WTC11 (cell line): ENCODE measurements at regions not wholly inside any gene's neighbourhood (a gene's known extent, or its start where the extent isn't known, plus 50 kb on each side); places are given as distances from the start of the nearest gene placed in this dataset.

ENCODE experiments used
- ATAC-seq: fragments of 200-7000 bp; cut with Tn5 transposase; 2 replicates; pipeline ENCODE4 v1.10.0; 2021; ENCODE audit warnings: mild to moderate bottlenecking, moderate library complexity
- CTCF ChIA-PET: fragments of 300-600 bp; sonication (Branson Sonifier 250); formaldehyde crosslinking; loops from one replicate; lab custom pipeline; 2021; ENCODE audit warnings: antibody characterized with exemption; lab: Charles Lee
- POLR2A ChIA-PET: fragments of 350-600 bp; sonication (Branson Sonifier 250); formaldehyde crosslinking; loops from one replicate; lab custom pipeline; 2021; ENCODE audit warnings: antibody characterized with exemption; lab: Charles Lee
- DNase-seq: peaks from one replicate; pipeline ENCODE4 v3.0.0; 2021; ENCODE audit warnings: low spot score
- H3K27ac Mint-ChIP-seq: 2 replicates; pipeline ENCODE4 v1.8.0; 2021; ENCODE audit warnings: mixed read lengths
- H3K27me3 Mint-ChIP-seq: 2 replicates; pipeline ENCODE4 v1.8.0; 2021; ENCODE audit warnings: low read depth, mild to moderate bottlenecking, moderate library complexity, mixed read lengths
- H3K36me3 Mint-ChIP-seq: 2 replicates; pipeline ENCODE4 v1.8.0; 2021; ENCODE audit warnings: mixed read lengths
- H3K4me1 Mint-ChIP-seq: 2 replicates; pipeline ENCODE4 v1.8.0; 2022; ENCODE audit warnings: mixed read lengths
- H3K4me3 Mint-ChIP-seq: 2 replicates; pipeline ENCODE4 v1.8.0; 2021; ENCODE audit warnings: mild to moderate bottlenecking, moderate library complexity, mixed read lengths
- H3K9me3 Mint-ChIP-seq: 2 replicates; pipeline ENCODE4 v1.8.0; 2021; ENCODE audit warnings: mixed read lengths
- ETV6 ChIP-seq: sonication (generic); formaldehyde crosslinking; IDR thresholded peaks from 2 replicates; pipeline ENCODE4 v1.8.1; 2022; ENCODE audit warnings: mild to moderate bottlenecking, missing genetic modification reagents
- FOXP1 ChIP-seq: sonication (generic); formaldehyde crosslinking; IDR thresholded peaks from 2 replicates; pipeline ENCODE4 v1.8.0; 2022; ENCODE audit warnings: missing genetic modification reagents, mild to moderate bottlenecking, moderate library complexity, borderline replicate concordance
- GRHL2 ChIP-seq: fragments of 250-450 bp; sonication (Bioruptor Pico); IDR thresholded peaks from 2 replicates; pipeline ENCODE4 v1.8.0; 2022; ENCODE audit warnings: mild to moderate bottlenecking, moderate library complexity; ENCODE audit not compliant: insufficient replicate concordance, severe bottlenecking
- GTF2I ChIP-seq: fragments of 250-450 bp; sonication (Bioruptor Pico); conservative IDR thresholded peaks from 2 replicates; pipeline ENCODE4 v1.4.0; 2021; ENCODE audit warnings: mild to moderate bottlenecking
- HMGXB4 ChIP-seq: sonication (generic); formaldehyde crosslinking; IDR thresholded peaks from 2 replicates; pipeline ENCODE4 v1.8.1; 2023; ENCODE audit warnings: mild to moderate bottlenecking, moderate library complexity, missing genetic modification reagents
- MLX ChIP-seq: sonication (generic); formaldehyde crosslinking; IDR thresholded peaks from 2 replicates; pipeline ENCODE4 v1.8.1; 2023; ENCODE audit warnings: mild to moderate bottlenecking, missing genetic modification reagents, moderate library complexity
- NR1H2 ChIP-seq: sonication (generic); formaldehyde crosslinking; IDR thresholded peaks from 2 replicates; pipeline ENCODE4 v1.9.0; 2021; ENCODE audit warnings: mild to moderate bottlenecking, moderate library complexity, missing genetic modification reagents
- SMAD4 ChIP-seq: sonication (generic); formaldehyde crosslinking; IDR thresholded peaks from 2 replicates; pipeline ENCODE4 v1.8.0; 2022; ENCODE audit warnings: mild to moderate bottlenecking, missing genetic modification reagents
- TP53 ChIP-seq: sonication (generic); formaldehyde crosslinking; IDR thresholded peaks from 2 replicates; pipeline ENCODE4 v1.8.1; 2023; ENCODE audit warnings: mild to moderate bottlenecking, missing genetic modification reagents
- ZBTB43 ChIP-seq: sonication (generic); formaldehyde crosslinking; IDR thresholded peaks from 2 replicates; pipeline ENCODE4 v1.8.1; 2023; ENCODE audit warnings: mild to moderate bottlenecking, missing genetic modification reagents
- ZNF138 ChIP-seq: sonication (generic); formaldehyde crosslinking; conservative IDR thresholded peaks from 2 replicates; pipeline ENCODE4 v1.8.1; 2022; ENCODE audit warnings: mild to moderate bottlenecking, moderate library complexity, missing genetic modification reagents
- ZNF281 ChIP-seq: sonication (generic); formaldehyde crosslinking; IDR thresholded peaks from 2 replicates; pipeline ENCODE4 v1.8.0; 2023; ENCODE audit warnings: mild to moderate bottlenecking, missing genetic modification reagents
- ZNF317 ChIP-seq: sonication (generic); formaldehyde crosslinking; IDR thresholded peaks from 2 replicates; pipeline ENCODE4 v1.8.1; 2023; ENCODE audit warnings: low read depth, mild to moderate bottlenecking, moderate library complexity, missing genetic modification reagents, borderline replicate concordance
- ZNF396 ChIP-seq: fragments of 250-450 bp; sonication (Bioruptor Pico); IDR thresholded peaks from 2 replicates; pipeline ENCODE4 v1.8.0; 2021; ENCODE audit warnings: mild to moderate bottlenecking, moderate library complexity, borderline replicate concordance
- ZNF423 ChIP-seq: fragments of 250-450 bp; sonication (Bioruptor Pico); IDR thresholded peaks from 2 replicates; pipeline ENCODE4 v2.1.2; 2022; ENCODE audit warnings: mild to moderate bottlenecking, moderate library complexity
- TF ChIP-seq, protein P1 (sequence below): sonication (generic); formaldehyde crosslinking; IDR thresholded peaks from 2 replicates; pipeline ENCODE4 v1.8.0; 2023; ENCODE audit warnings: missing genetic modification reagents, mild to moderate bottlenecking, borderline replicate concordance
- TF ChIP-seq, protein P2 (sequence below): sonication (generic); formaldehyde crosslinking; conservative IDR thresholded peaks from 2 replicates; pipeline ENCODE4 v1.8.1; 2022; ENCODE audit warnings: mild to moderate bottlenecking, missing genetic modification reagents
- TF ChIP-seq, protein P3 (sequence below): sonication (generic); formaldehyde crosslinking; IDR thresholded peaks from 2 replicates; pipeline ENCODE4 v1.8.0; 2022; ENCODE audit warnings: mild to moderate bottlenecking, missing genetic modification reagents

DNA sequence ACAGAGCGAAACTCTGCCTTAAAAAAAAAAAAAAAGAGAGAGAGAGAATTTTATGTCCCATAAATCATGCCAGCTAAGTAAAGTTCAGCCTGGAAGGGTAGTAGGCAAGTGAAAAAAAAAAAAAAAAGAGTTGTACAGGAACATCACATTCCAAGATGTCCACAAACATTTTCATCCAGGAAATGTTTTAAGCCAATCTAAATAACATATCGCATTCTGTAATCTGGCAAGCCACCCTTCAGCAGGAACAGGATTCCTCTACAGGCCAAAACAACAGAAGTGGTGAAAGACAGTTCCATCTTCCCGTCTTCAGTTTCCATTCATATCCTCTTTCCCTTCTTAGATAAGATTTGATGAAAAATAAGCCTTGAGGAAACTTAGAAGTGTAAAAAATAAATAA, 1108.1 kb upstream of the DDX18 start:
- POLR2A ChIA-PET = no interaction called here
- Mint-ChIP-seq H3K4me3 (no peak overlapping the region), H3K27ac (no peak overlapping the region), H3K36me3 (peaks cover 12% of the 10 kb centered on the region), H3K27me3 (no peaks in the 10 kb centered on the region), H3K4me1 (no peaks in the 10 kb centered on the region), H3K9me3 (peaks cover 50% of the 10 kb centered on the region)
- no peak for ATAC-seq
- DNase-seq = no peak
- CTCF ChIA-PET = no interaction called here
- TF ChIP-seq ZNF423 (CRISPR knock-in tag) (no peak), HMGXB4 (CRISPR knock-in tag) (no peak), ZBTB43 (CRISPR knock-in tag) (no peak), ZNF138 (no peak), ZNF317 (CRISPR knock-in tag) (no peak), NR1H2 (CRISPR knock-in tag) (no peak), SMAD4 (no peak), ETV6 (no peak), FOXP1 (CRISPR knock-in tag) (no peak), ZNF396 (no peak), MLX (no peak), GTF2I (CRISPR knock-in tag) (no peak), GRHL2 (no peak), ZNF281 (CRISPR knock-in tag) (no peak), TP53 (CRISPR knock-in tag) (no peak)
- TF ChIP-seq, protein P1, sequence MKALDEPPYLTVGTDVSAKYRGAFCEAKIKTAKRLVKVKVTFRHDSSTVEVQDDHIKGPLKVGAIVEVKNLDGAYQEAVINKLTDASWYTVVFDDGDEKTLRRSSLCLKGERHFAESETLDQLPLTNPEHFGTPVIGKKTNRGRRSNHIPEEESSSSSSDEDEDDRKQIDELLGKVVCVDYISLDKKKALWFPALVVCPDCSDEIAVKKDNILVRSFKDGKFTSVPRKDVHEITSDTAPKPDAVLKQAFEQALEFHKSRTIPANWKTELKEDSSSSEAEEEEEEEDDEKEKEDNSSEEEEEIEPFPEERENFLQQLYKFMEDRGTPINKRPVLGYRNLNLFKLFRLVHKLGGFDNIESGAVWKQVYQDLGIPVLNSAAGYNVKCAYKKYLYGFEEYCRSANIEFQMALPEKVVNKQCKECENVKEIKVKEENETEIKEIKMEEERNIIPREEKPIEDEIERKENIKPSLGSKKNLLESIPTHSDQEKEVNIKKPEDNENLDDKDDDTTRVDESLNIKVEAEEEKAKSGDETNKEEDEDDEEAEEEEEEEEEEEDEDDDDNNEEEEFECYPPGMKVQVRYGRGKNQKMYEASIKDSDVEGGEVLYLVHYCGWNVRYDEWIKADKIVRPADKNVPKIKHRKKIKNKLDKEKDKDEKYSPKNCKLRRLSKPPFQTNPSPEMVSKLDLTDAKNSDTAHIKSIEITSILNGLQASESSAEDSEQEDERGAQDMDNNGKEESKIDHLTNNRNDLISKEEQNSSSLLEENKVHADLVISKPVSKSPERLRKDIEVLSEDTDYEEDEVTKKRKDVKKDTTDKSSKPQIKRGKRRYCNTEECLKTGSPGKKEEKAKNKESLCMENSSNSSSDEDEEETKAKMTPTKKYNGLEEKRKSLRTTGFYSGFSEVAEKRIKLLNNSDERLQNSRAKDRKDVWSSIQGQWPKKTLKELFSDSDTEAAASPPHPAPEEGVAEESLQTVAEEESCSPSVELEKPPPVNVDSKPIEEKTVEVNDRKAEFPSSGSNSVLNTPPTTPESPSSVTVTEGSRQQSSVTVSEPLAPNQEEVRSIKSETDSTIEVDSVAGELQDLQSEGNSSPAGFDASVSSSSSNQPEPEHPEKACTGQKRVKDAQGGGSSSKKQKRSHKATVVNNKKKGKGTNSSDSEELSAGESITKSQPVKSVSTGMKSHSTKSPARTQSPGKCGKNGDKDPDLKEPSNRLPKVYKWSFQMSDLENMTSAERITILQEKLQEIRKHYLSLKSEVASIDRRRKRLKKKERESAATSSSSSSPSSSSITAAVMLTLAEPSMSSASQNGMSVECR (CRISPR knock-in tag) = no peak
- TF ChIP-seq, protein P2, sequence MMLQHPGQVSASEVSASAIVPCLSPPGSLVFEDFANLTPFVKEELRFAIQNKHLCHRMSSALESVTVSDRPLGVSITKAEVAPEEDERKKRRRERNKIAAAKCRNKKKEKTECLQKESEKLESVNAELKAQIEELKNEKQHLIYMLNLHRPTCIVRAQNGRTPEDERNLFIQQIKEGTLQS = no peak
- TF ChIP-seq, protein P3, sequence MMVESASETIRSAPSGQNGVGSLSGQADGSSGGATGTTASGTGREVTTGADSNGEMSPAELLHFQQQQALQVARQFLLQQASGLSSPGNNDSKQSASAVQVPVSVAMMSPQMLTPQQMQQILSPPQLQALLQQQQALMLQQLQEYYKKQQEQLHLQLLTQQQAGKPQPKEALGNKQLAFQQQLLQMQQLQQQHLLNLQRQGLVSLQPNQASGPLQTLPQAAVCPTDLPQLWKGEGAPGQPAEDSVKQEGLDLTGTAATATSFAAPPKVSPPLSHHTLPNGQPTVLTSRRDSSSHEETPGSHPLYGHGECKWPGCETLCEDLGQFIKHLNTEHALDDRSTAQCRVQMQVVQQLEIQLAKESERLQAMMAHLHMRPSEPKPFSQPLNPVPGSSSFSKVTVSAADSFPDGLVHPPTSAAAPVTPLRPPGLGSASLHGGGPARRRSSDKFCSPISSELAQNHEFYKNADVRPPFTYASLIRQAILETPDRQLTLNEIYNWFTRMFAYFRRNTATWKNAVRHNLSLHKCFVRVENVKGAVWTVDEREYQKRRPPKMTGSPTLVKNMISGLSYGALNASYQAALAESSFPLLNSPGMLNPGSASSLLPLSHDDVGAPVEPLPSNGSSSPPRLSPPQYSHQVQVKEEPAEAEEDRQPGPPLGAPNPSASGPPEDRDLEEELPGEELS (CRISPR knock-in tag) = no peak
